Fibroblast of lung (primary cell): ENCODE measurements at regions not wholly inside any gene's neighbourhood (a gene's known extent, or its start where the extent isn't known, plus 50 kb on each side); places are given as distances from the start of the nearest gene placed in this dataset.
"Not testable (repeated sequence)": the region's sequence is repeated elsewhere in the genome, so short reads cannot be mapped to it uniquely, and the experiment has no call there.

Source experiments
- DNase-seq, 2 donors: peaks; one replicate each; pipeline versions ENCODE4 v3.0.0 to v3.0.0-alpha.2; 2010; ENCODE audit warnings: low read depth in 2 of 2
- H2AFZ ChIP-seq: 2 replicates; pipeline ENCODE4 v1.5.1; 2012; ENCODE audit warnings: low read length, control low read depth, inconsistent platforms
- H3K27ac ChIP-seq: 2 replicates; pipeline ENCODE4 v1.5.1; 2011; ENCODE audit warnings: low read length, control low read depth; ENCODE audit not compliant: insufficient read depth
- H3K27me3 ChIP-seq: 2 replicates; pipeline ENCODE4 v1.5.1; 2011; ENCODE audit warnings: mild to moderate bottlenecking, low read length; ENCODE audit not compliant: control insufficient read depth, insufficient read depth
- H3K36me3 ChIP-seq: 2 replicates; pipeline ENCODE4 v1.5.1; 2011; ENCODE audit warnings: low read length; ENCODE audit not compliant: control insufficient read depth, insufficient read depth
- H3K4me1 ChIP-seq: 2 replicates; pipeline ENCODE4 v1.5.1; 2011; ENCODE audit warnings: low read length; ENCODE audit not compliant: control insufficient read depth, insufficient read depth; ENCODE audit errors: extremely low read depth
- H3K4me2 ChIP-seq: 2 replicates; pipeline ENCODE4 v1.5.1; 2011; ENCODE audit warnings: low read length, control low read depth; ENCODE audit not compliant: insufficient read depth; ENCODE audit errors: extremely low read depth
- H3K4me3 ChIP-seq, 4 experiments: fragments of 200-600 bp in 1 of 4; sonication (generic) in 1 of 4; replicated peaks in 1 of 4; 2 replicates each; pipeline ENCODE4 v1.5.1; 2011 to 2016; ENCODE audit warnings: low read length in 4 of 4, low read depth in 3 of 4, mild to moderate bottlenecking in 3 of 4, control low read depth in 2 of 4, inconsistent platforms in 1 of 4, mixed read lengths in 1 of 4; ENCODE audit not compliant: insufficient read depth in 1 of 4; ENCODE audit errors: control extremely low read depth in 1 of 4
- H3K79me2 ChIP-seq: 2 replicates; pipeline ENCODE4 v1.5.1; 2012; ENCODE audit warnings: mild to moderate bottlenecking, low read length, inconsistent platforms; ENCODE audit not compliant: control insufficient read depth, insufficient read depth
- H3K9ac ChIP-seq: 2 replicates; pipeline ENCODE4 v1.5.1; 2011; ENCODE audit warnings: mild to moderate bottlenecking, low read length, control low read depth; ENCODE audit not compliant: insufficient read depth
- H3K9me3 ChIP-seq: 2 replicates; pipeline ENCODE4 v1.5.1; 2012; ENCODE audit warnings: low read depth, low read length; ENCODE audit not compliant: control insufficient read depth, insufficient read depth
- H4K20me1 ChIP-seq: 2 replicates; pipeline ENCODE4 v1.5.1; 2011; ENCODE audit warnings: low read length; ENCODE audit not compliant: control insufficient read depth, insufficient read depth; ENCODE audit errors: extremely low read depth
- CTCF ChIP-seq, 2 donors: IDR thresholded peaks in 1 of 2; conservative IDR thresholded peaks in 1 of 2; 1 replicate in 1 of 2; 2 replicates in 1 of 2; pipeline ENCODE4 v1.5.1; 2011 to 2012; ENCODE audit warnings: low read length in 2 of 2, control low read depth in 1 of 2, inconsistent platforms in 1 of 2, low read depth in 1 of 2, mild to moderate bottlenecking in 1 of 2
- EZH2 ChIP-seq: IDR thresholded peaks from 2 replicates; pipeline ENCODE4 v1.5.1; 2012; ENCODE audit warnings: low read length, control low read depth, mild to moderate bottlenecking; ENCODE audit errors: missing control alignments

GRCh38 chr22:23380230-23380573, 199.9 kb downstream of the IGLL1 start:
- Histone ChIP-seq H3K36me3 (no peaks in the 10 kb centered on the region), H3K27ac (no peak overlapping the region), H3K79me2 (no peaks in the 10 kb centered on the region), H3K27me3 (no peaks in the 10 kb centered on the region), H2AFZ (no peak overlapping the region), H3K4me3 (no peak overlapping the region), H3K9ac (no peak overlapping the region), H3K4me2 (no peak overlapping the region), H4K20me1 (no peaks in the 10 kb centered on the region), H3K4me1 (no peaks in the 10 kb centered on the region), H3K9me3 (no peaks in the 10 kb centered on the region)
- TF ChIP-seq CTCF (conservative IDR thresholded peaks at IDR 0.05 in 1 of 2, IDR thresholded peaks at IDR 0.05 in 1 of 2; ENCODE audit: low read depth in 1 of 2, low read length in 2 of 2) (no peak), EZH2 (no peak)
- DNase-seq = no peak

GRCh38 chr22:23379540-23380229, 199.4 kb downstream of the BCR start:
- not testable (repeated sequence) for H3K4me3 ChIP-seq, DNase-seq, H3K9ac ChIP-seq

GRCh38 chr22:23377767-23378166, 197.5 kb downstream of the BCR start:
- Histone ChIP-seq H4K20me1 (no peaks in the 10 kb centered on the region), H3K9ac (no peak overlapping the region), H3K36me3 (no peaks in the 10 kb centered on the region), H3K4me2 (no peak overlapping the region), H3K27me3 (no peaks in the 10 kb centered on the region), H3K4me3 (no peak overlapping the region), H3K79me2 (no peaks in the 10 kb centered on the region), H3K4me1 (no peaks in the 10 kb centered on the region), H2AFZ (no peak overlapping the region), H3K27ac (no peak overlapping the region), H3K9me3 (no peaks in the 10 kb centered on the region)
- no peak for TF ChIP-seq EZH2
- no peak for TF ChIP-seq CTCF (conservative IDR thresholded peaks at IDR 0.05 in 1 of 2, IDR thresholded peaks at IDR 0.05 in 1 of 2; ENCODE audit: low read depth in 1 of 2, low read length in 2 of 2)
- no peak for DNase-seq

More at GRCh38 chr22:23379540-23380229, 199.4 kb downstream of the BCR start:
- H2AFZ ChIP-seq, H4K20me1 ChIP-seq, H3K27ac ChIP-seq, H3K9me3 ChIP-seq, H3K36me3 ChIP-seq, H3K4me2 ChIP-seq, H3K27me3 ChIP-seq, H3K4me1 ChIP-seq, H3K79me2 ChIP-seq: not testable (repeated sequence)
